Activated CD8-positive, alpha-beta memory T cell treated with anti-CD3 and anti-CD28 coated beads for 1 hour (primary cell): ENCODE measurements at regions not wholly inside any gene's neighbourhood (a gene's known extent, or its start where the extent isn't known, plus 50 kb on each side); places are given as distances from the start of the nearest gene placed in this dataset.

Source experiments
- DNase-seq, 2 donors: peaks; one replicate each; pipeline ENCODE4 v3.0.0-alpha.2; 2020; ENCODE audit warnings: low read depth in 1 of 2; ENCODE audit errors: extremely low read depth in 1 of 2

- DNase-seq = no peak
These were observed 158.9 kb upstream of the AKIRIN2 start for GRCh38 chr6:87860902-87861301.

GRCh38 chr6:87858440-87858839 lies 156.4 kb upstream of the AKIRIN2 start:
- no peak for DNase-seq

DNA sequence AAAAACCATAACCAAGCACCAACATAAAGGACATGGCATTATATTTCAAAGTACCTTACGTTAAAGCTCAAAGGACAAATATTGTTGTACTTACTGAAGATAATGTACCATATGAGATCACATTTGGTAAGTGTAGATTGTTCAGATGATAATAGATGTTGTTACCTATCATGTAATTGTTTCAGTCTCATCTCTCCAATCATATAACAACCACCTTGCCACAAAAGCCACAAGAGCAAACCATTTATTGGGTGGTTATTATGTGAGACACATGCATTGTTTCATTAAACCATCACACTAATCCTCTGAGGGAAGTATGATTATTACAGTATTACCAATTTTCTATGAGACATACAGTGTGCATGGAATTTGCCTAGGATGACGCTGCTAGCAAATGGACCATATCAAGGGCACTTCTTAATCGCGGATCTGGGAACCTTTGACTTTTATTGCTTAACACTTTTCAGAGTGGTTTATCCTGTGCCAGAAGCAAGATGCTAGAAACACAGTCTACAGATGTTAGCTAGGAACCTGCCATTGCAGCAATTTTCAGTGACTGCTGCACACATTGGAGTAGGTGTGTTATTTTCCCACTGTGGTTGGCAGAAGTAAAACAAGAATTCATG lies 149.8 kb upstream of the AKIRIN2 start:
- DNase-seq = no peak

- DNase-seq = no peak
These were observed 146.6 kb upstream of the AKIRIN2 start for GRCh38 chr6:87848616-87849015.

DNA sequence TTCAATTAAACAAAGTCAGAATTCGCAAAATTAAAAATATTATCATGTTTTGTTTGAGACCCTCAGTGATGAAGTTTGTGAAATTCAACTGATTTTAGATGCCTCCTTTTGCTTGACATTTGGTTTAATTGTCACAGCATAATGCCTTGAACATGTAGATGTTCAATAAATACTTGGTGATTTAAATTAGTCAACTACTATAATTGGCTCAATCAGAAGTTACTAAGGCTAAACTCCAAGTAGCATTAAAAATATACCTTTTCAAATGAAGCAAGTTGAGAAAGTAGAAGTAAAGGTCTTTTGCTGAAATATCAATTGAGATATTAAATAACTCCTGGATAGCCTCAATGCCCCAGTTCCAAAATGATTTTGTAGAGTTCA lies 145.8 kb upstream of the AKIRIN2 start:
- no peak for DNase-seq

GRCh38 chr6:87847135-87847829 lies 145.2 kb upstream of the AKIRIN2 start:
- DNase-seq = no peak

- DNase-seq = no peak
These were observed 144.4 kb upstream of the AKIRIN2 start for GRCh38 chr6:87846434-87846833.

DNA sequence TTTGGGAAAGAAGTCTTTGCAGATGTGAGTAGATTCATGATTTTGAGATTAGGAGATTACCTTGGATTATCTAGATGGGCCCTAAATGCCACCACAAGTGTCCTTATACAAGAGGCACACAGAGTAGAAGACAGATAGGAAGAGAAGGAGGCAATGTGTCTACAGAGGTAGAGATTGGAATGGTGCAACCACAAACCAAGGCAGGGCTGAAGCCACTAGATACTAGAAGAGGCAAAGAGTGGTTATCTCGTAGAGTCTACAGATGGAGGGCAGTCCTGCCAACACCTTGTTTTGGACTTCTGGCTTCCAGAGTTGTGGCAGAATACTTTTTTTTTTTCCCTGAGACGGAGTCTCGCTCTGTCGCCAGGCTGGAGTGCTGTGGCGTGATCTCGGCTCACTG lies 138.3 kb upstream of the AKIRIN2 start:
- no peak for DNase-seq

- no peak for DNase-seq
These were observed 135.8 kb upstream of the AKIRIN2 start for GRCh38 chr6:87837876-87838275.

DNA sequence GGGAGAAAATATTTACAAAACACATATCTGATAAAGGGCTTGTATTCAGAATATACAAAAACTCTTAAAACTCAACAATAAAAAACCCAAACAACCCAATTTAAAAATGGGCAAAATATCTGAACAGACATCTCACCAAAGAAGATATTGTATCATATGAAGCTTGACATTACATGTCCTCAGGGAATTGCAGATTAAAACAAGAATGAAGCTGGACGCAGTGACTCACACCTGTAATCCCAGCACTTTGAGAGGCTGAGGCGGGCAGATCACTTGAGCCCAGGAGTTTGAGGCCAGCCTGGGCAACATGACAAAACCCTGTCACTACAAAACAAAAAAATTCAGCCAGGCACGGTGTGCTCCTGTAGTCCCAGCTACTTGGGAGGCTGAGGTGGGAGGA lies 135.4 kb upstream of the AKIRIN2 start:
- no peak for DNase-seq

- no peak for DNase-seq
These were observed 130.2 kb upstream of the AKIRIN2 start for GRCh38 chr6:87832025-87832825.

DNA sequence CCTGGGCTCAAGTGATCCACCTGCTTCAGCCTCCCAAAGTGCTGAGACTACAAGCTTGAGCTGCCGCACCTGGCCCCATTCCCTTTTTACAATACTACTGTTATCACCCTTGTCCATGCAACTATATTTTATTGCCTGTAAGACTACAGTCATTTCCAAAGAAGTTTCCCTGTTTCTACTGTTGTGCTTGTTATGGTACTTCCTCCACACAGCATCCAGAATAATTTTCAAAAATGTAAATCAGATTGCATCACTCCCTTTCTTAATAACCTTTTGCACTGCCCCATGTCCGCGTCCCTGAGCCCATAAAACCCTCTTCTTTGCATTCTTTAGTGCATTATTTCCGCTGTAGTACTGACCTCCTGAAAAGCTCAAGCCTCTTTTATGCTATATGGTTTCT lies 128.9 kb upstream of the AKIRIN2 start:
- no peak for DNase-seq

GRCh38 chr6:87829622-87830121 lies 127.6 kb upstream of the AKIRIN2 start:
- DNase-seq = no peak

DNA sequence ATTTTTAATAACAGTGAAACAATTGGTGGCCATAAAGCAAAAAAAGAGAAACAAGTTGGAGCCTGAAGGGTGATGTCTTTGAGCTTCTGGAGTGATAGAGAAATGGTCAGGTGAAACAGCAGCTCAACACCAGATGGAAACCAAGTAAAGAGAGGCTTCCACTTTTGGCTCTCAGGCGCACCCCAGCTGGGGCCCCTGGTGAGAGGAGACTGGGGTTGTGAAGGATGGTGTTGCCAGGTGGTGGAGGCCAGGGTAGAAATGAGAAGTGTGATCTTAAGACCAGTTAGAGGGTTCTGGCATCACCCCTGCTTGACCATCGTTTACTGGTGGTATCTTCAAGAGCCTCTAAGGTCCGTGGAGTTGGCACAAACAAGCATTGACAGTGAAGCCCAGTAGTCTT lies 126.0 kb upstream of the AKIRIN2 start:
- no peak for DNase-seq

DNA sequence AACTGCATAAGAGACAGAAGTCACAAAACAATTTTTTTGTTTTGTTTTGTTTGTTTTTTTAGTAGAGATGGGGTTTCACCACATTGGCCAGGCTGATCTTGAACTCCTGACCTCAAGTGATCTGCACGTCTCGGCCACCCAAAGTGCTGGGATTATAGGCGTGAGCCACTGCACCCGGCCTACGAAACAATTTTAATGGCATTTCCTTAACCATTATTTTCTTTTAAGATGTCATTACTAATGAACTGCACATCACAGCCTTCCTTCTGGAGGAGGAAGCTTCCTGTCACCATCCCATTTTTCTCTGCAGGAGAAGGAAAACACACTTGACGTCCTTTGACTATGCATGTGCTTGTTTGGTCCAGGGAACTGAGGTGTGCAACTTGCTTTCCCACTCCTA lies 125.3 kb upstream of the AKIRIN2 start:
- no peak for DNase-seq

DNA sequence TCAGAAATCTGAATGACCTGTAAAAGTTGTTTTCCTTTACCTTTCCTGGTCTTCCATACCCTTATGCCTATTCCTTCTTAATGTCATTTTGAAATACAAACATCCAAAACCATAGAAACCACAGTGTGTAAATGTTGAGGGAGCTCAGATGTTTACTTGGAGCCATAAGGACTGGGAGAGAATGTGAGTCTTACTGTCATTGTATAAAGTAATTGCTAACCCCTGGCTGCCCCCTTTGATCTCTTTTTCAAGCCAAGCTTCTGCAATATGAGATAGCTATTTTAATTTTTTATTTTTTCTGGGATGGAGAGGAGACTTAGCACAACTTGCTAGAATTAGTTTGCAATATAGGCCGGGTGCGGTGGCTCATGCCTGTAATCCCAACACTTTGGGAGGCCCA lies 124.4 kb upstream of the AKIRIN2 start:
- DNase-seq = no peak

- DNase-seq = no peak
These were observed 123.8 kb upstream of the AKIRIN2 start for GRCh38 chr6:87825821-87826221.

GRCh38 chr6:87824958-87825491 lies 123.0 kb upstream of the AKIRIN2 start:
- no peak for DNase-seq

GRCh38 chr6:87822011-87822410 lies 120.0 kb upstream of the AKIRIN2 start:
- DNase-seq = no peak

DNA sequence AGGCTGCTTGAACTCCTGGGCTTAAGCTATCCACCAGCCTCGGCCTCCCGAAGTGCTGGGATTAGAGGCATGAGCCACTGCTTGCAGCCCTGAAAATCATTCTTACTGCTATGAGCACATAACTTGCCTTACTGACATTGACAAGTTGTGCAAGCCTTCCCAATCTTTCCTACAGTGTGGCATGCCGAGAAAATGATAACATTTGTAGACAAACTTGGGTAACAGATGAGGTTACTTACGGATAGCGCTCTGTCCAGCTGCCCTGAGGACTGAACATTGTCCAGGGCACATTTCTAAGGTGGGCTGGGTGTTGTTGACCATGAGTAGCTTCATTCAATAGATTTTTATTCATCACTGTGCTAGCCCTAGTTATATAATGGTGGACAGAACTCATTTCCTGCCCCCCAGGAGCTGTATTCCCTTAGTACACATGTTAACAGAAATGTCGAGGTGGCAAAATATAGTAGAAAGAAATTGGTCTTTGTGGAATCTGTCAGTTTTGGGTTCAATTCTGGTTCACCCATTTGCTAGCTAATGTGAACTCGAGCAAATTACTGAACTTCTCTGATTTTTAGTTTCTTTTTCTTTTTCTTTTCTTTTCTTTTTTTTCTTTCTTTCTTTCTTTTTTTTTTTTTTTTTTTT lies 118.4 kb upstream of the AKIRIN2 start:
- DNase-seq = no peak

DNA sequence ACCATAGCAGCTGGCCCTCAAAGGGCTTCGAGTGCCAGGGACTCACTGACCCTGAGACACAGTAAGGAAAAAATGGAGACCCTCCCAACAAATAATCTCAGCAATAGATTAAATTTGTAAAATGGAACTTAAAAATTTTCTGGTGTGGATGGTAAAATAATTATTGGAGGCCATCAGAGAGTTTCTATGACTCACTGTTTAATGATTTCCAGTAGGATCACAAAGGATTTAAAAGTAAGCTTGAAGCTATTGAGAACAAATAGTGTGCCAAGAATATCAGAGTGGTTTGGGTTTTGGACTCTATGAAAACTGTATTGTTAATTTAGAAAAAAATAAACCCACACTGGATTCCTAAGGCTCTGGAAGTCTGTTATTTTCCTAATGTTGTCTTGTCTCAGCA lies 115.2 kb upstream of the AKIRIN2 start:
- no peak for DNase-seq
